DMS153 (cell line): ENCODE measurements at regions not wholly inside any gene's neighbourhood (a gene's known extent, or its start where the extent isn't known, plus 50 kb on each side); places are given as distances from the start of the nearest gene placed in this dataset.
A peak's percentile ranks its signal among the peaks of the same experiment; 100 is the strongest.

ENCODE experiments used
- DNase-seq: peaks from one replicate; lab custom pipeline; 2025; lab: John Stamatoyannopoulos, UW

DNA sequence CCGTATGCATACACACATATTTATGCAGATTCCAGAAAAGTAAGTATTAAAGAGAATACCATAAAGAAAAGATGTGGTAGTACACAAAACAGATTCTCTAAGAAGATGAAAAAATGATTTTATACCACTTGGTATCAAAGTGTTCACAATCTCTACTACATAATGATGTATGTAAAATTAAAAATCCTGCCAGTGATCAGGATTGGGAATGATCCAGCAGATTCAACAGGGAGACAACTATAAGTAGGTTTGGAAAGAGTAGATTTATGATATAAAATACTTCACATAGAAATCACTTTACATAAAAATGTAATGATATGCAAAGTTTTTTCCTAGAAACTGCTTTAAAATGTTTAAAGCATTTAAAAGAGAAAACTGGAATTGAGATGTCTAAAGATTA lies 447.0 kb downstream of the CNTNAP4 start:
- no peak for DNase-seq

DNA sequence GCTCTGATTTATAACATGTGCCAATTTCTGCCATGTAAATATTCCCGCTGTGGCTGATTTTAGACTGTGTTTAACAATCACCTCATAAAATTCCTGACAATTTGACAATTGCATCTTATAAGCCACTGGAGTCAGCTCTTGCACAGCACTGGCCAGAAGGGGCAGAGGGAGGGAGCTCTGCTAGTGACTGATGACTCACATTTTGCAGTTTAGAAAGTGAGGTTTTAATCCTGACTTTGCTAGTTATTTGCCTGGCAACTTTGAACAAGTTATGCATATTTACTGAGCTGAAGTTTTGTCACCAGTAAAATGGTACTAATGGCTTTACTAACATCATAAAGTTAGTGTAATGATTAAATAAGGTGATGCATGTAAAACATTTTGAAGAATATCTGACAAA lies 452.3 kb downstream of the CNTNAP4 start:
- DNase-seq, result peak; percentile 2

GRCh38 chr16:76732894-76733293 lies 455.7 kb downstream of the CNTNAP4 start:
- no peak for DNase-seq

GRCh38 chr16:76741623-76742022 lies 449.4 kb upstream of the MON1B start:
- DNase-seq, result no peak

DNA sequence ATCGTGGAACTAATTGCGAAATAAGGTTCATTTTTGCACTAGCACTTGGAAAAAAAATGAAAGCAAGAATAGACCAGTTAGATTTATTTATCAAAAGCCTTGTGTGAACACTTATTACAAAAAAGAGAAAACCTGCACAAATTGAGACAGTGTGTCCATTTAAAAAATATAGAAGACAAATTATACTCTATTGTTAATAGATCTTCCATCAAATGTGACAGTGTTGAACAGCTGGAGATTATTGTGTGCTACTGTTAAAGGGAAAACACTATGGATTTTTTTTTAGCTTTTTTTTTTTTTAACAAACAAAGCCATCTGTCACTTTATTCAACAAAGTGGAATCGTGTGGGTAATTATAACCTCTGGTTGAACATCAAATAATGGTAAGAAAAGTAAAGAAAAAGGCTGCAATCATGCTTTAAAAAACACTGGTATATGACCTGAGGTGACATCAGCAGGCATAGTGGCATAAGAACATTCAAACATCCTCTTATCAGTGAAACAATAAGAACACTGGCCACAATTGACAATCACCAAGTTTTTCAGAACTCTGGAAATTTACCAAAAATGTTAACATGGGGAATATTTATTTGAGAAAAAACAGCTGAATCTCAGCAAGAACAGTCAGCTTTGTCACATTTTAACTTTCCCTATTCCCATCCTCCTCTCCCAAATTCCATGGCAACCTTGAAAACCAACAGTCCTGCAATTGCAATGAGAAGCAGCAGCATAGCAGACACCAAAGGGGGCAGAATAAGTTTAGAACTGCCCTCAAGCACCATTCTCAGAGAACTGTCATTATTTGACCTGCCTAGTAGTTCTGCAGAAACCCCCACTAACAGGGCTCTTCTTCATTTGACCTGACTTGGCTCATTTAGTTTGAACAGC lies 442.3 kb upstream of the MON1B start:
- peak; percentile 10 for DNase-seq

DNA sequence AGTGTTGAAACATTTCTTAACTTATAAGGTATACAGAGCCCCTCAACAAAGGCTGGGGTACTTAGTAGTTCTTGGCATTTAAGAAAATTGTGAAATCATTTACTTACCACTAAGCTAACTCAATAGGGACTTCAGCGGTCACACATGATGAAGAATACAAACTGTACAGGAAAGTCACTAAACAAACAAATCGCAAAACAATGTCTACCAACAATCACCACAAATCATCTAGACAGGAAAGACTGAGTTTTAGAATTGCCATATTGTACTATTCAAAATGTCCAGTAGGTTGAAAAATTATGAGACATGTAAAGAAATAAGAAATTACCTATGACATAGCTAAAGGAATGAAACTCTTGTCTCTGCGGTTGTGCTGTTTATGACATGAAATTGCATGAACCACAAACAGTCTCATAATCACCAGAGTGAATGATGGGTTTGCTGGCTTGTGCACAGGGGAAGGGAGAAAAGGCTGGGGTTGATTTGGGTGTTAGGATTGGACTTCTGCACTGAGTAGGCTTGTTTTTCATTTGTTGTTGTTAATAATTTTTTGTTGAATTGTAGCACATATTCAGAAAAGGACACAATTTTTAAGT lies 441.1 kb upstream of the MON1B start:
- peak; percentile 9 for DNase-seq

- DNase-seq, result no peak
Measured at GRCh38 chr16:76755496-76755895, 435.5 kb upstream of the MON1B start.

DNA sequence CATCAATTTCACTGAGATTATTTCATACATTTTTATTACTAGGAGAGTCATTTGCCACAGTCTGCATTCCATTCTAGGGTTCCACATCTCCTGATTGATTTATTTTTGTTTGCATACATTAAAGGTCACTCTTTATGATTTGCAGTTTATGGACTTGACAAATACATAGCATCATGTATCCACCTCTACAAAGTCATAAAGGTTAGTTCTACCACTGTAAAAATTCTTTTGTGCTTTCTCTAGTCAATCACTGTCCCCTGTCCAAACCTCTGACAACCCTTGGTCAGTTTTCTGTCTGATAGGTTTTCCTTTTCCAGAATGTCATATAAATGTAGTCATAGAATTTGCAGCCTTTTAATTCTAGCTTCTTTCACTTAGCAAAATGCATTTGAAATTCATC lies 434.6 kb upstream of the MON1B start:
- no peak for DNase-seq

- no peak for DNase-seq
Measured at GRCh38 chr16:76756951-76757350, 434.0 kb upstream of the MON1B start.

- DNase-seq, result no peak
Measured at GRCh38 chr16:76766538-76766937, 424.5 kb upstream of the MON1B start.

- DNase-seq, result no peak
Measured at GRCh38 chr16:76768316-76768715, 422.7 kb upstream of the MON1B start.

DNA sequence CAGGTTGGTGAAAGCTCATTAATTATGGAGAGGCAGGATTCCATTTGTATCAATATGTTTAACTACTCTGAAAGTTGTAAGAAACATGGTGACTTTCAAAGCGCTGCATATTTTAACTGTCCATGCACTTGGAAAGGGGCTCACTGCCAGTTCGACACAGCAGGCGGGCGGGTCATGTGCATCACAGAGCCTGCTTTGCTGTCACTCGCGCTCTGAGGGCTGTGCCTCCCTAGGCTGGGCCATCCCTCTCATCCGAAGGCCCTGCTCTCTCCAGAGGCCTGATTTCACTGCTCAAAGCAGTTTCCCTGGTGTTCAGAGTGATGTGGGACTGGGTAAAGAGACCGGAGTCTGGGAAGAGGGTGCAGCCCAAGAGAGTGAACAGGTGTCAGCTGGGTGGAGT lies 422.0 kb upstream of the MON1B start:
- no peak for DNase-seq

GRCh38 chr16:76771216-76771615 lies 419.8 kb upstream of the MON1B start:
- no peak for DNase-seq

GRCh38 chr16:76777721-76778465 lies 413.1 kb upstream of the MON1B start:
- no peak for DNase-seq

- no peak for DNase-seq
Measured at GRCh38 chr16:76780556-76780955, 410.4 kb upstream of the MON1B start.

- DNase-seq, result no peak
Measured at GRCh38 chr16:76784530-76784929, 406.5 kb upstream of the MON1B start.

- no peak for DNase-seq
Measured at GRCh38 chr16:76787394-76787793, 403.6 kb upstream of the MON1B start.

DNA sequence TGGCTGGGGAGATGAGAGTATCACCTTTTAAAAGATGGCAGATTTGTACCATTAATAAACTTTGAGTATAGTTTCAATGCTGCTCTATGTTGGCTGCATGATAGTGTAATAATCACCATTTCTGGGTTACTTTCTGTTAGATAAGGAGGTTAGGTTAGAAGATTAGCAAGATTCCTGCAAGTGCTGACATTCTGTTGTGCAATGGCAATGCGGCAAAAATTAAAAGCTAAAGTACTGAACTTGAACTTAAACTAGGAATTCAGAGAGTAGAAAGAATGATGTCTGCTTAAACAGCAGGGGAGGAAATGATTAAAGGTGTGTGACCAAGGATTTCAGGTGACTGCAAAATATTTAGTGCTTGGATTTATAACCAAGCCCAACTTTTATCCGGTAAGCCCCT lies 399.8 kb upstream of the MON1B start:
- DNase-seq, result no peak

DNA sequence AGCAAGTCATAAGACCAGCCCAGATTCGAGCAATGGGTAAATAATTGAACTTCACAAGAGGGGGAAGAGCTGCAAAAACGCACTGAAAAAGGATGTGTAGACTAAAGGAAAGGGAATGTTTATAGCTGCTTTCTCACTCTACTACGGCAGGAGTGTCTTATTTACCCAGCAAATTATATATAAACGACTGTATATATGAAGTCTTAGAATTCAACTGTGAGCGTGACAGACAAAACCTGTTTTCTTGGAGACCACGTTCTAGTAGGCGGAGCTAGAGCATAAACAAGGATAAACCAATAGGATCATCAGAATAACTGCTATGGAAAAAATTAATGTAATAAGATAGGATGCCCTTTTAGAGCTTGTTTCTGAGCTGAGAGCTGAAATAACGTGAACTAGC lies 394.6 kb upstream of the MON1B start:
- DNase-seq, result no peak

- no peak for DNase-seq
Measured at GRCh38 chr16:76796978-76797377, 394.0 kb upstream of the MON1B start.

GRCh38 chr16:76797457-76797856 lies 393.5 kb upstream of the MON1B start:
- DNase-seq, result no peak

- no peak for DNase-seq
Measured at GRCh38 chr16:76800196-76800595, 390.8 kb upstream of the MON1B start.

DNA sequence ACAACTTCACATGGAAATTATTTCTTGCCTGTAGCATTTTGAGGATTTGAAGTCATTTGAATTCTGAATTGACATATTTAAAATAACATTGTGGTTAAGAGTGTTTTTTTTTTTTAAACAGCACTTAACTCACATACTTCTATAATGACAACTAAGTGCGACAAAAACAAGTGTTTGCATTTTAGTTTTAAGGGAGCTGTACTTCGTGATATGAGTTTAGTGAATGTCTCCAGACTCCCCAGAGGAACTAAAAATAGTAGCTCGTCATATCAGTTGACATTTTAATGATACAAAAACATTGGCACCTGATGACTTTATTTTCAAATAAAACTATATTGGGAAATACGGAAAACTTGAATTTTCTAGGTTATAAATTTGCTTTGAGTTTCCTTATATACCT lies 389.6 kb upstream of the MON1B start:
- no peak for DNase-seq
